GM12878 (cell line): ENCODE measurements at regions not wholly inside any gene's neighbourhood (a gene's known extent, or its start where the extent isn't known, plus 50 kb on each side); places are given as distances from the start of the nearest gene placed in this dataset.

Experiments
- ATAC-seq: fragments of 200-7000 bp; cut with Tn5 transposase; 3 replicates; pipeline ENCODE4 v1.9.1; 2020; ENCODE audit warnings: mild to moderate bottlenecking, moderate library complexity
- BruUV-seq: library from RNA; stranded (reverse); fragments of 400-500 nt; replicated peaks from 2 replicates; lab custom pipeline; 2021; lab: Mats Ljungman, UMichigan
- CTCF ChIA-PET: fragments of 300-600 bp; sonication (Branson Sonifier 250); formaldehyde crosslinking; extraction: SDS; loops from one replicate; lab custom pipeline; 2021; ENCODE audit warnings: inconsistent platforms; lab: Yijun Ruan, JAX
- POLR2A ChIA-PET: fragments of 350-600 bp; formaldehyde crosslinking; extraction: SDS; loops from one replicate; lab custom pipeline; 2021; ENCODE audit warnings: inconsistent platforms; lab: Charles Lee
- RAD21 ChIA-PET: fragments of 300-600 bp; sonication (Branson Sonifier 250); formaldehyde crosslinking; loops from one replicate; lab custom pipeline; 2023; ENCODE audit warnings: antibody characterized with exemption; ENCODE audit not compliant: unreplicated experiment; lab: Charles Lee
- SMC1A ChIA-PET: fragments of 300-600 bp; sonication (Branson Sonifier 250); formaldehyde crosslinking; loops from one replicate; lab custom pipeline; 2023; ENCODE audit not compliant: unreplicated experiment, uncharacterized antibody; lab: Charles Lee
- DNase-seq: peaks from one replicate; pipeline ENCODE4 v3.0.0-alpha.2; 2011; ENCODE audit warnings: low read depth, low spot score
- FAIRE-seq: peaks from 3 replicates; lab custom pipeline; 2011; peaks lifted over from hg19 to GRCh38; lab: Jason Lieb, UNC
- H2AFZ ChIP-seq: 2 replicates; pipeline ENCODE4 v1.6.0; 2011; ENCODE audit warnings: low read depth, low read length, control low read depth; ENCODE audit not compliant: control insufficient read depth
- H3K27ac ChIP-seq: 2 replicates; pipeline ENCODE4 v1.5.1; 2011; ENCODE audit warnings: control low read depth; ENCODE audit not compliant: control insufficient read depth, insufficient read depth
- H3K27me3 ChIP-seq, 2 experiments: replicated peaks in 1 of 2; 2 replicates each; pipeline versions ENCODE4 v1.6.0 to v1.6.1; 2011; ENCODE audit warnings: low read length in 1 of 2; ENCODE audit not compliant: control insufficient read depth in 2 of 2, insufficient read depth in 2 of 2
- H3K36me3 ChIP-seq, 2 experiments: 2 replicates each; pipeline ENCODE4 v1.5.1; 2011; ENCODE audit warnings: low read length in 1 of 2; ENCODE audit not compliant: control insufficient read depth in 2 of 2, insufficient read depth in 2 of 2
- H3K4me1 ChIP-seq: 2 replicates; pipeline ENCODE4 v1.6.1; 2011; ENCODE audit warnings: mild to moderate bottlenecking, low read length, moderate library complexity, mixed read lengths; ENCODE audit not compliant: control insufficient read depth, insufficient read depth
- H3K4me2 ChIP-seq: 2 replicates; pipeline ENCODE4 v1.6.0; 2011; ENCODE audit warnings: control low read depth; ENCODE audit not compliant: control insufficient read depth, insufficient read depth
- H3K4me3 ChIP-seq: fragments of 200-600 bp; sonication (generic); 2 replicates; pipeline ENCODE4 v1.5.1; 2016
- H3K79me2 ChIP-seq: 2 replicates; pipeline ENCODE4 v1.6.0; 2011; ENCODE audit warnings: low read length; ENCODE audit not compliant: control insufficient read depth, insufficient read depth
- H3K9ac ChIP-seq: 2 replicates; pipeline ENCODE4 v1.8.0; 2011; ENCODE audit warnings: low read length, control low read depth, mixed read lengths; ENCODE audit not compliant: control insufficient read depth, insufficient read depth
- H3K9me3 ChIP-seq: replicated peaks from 3 replicates; pipeline ENCODE4 v1.5.1; 2011; ENCODE audit warnings: mild to moderate bottlenecking, low read length; ENCODE audit not compliant: control insufficient read depth, insufficient read depth
- H4K20me1 ChIP-seq: 2 replicates; pipeline ENCODE4 v1.6.0; 2011; ENCODE audit not compliant: control insufficient read depth, insufficient read depth
- CEBPB ChIP-seq, 2 experiments: fragments of 150-350 bp in 1 of 2; IDR thresholded peaks; 2 replicates each; pipeline ENCODE4 v1.6.1; 2012 to 2014; ENCODE audit warnings: low read depth in 2 of 2, low read length in 2 of 2, borderline replicate concordance in 1 of 2, inconsistent platforms in 1 of 2
- KLF5 ChIP-seq: fragments of 450-650 bp; IDR thresholded peaks from 2 replicates; pipeline ENCODE4 v1.6.1; 2014; ENCODE audit warnings: mild to moderate bottlenecking; ENCODE audit not compliant: partially characterized antibody
- NR2C1 ChIP-seq: fragments of 450-650 bp; IDR thresholded peaks from 2 replicates; pipeline ENCODE4 v1.6.1; 2017; ENCODE audit warnings: antibody characterized with exemption, mild to moderate bottlenecking, moderate library complexity
- PBX3 ChIP-seq: IDR thresholded peaks from 2 replicates; pipeline ENCODE4 v1.6.1; 2011; ENCODE audit warnings: mild to moderate bottlenecking, low read depth, low read length, moderate library complexity; ENCODE audit not compliant: insufficient replicate concordance
- POLR2A ChIP-seq: IDR thresholded peaks from 2 replicates; pipeline ENCODE4 v1.6.1; 2011; ENCODE audit warnings: low read depth, mild to moderate bottlenecking, low read length
- RB1 ChIP-seq: fragments of 450-650 bp; formaldehyde crosslinking; IDR thresholded peaks from 2 replicates; pipeline ENCODE4 v1.6.1; 2017; ENCODE audit warnings: mild to moderate bottlenecking, borderline replicate concordance
- STAT1 ChIP-seq: fragments of 450-650 bp; conservative IDR thresholded peaks from 2 replicates; pipeline ENCODE4 v1.6.1; 2014; ENCODE audit warnings: antibody characterized with exemption, mild to moderate bottlenecking
- TBL1XR1 ChIP-seq: IDR thresholded peaks from 2 replicates; pipeline ENCODE4 v1.6.1; 2012; ENCODE audit warnings: low read depth, low read length, improper control_type of control experiment
- ZBTB4 ChIP-seq: fragments of 450-650 bp; formaldehyde crosslinking; IDR thresholded peaks from 2 replicates; pipeline ENCODE4 v1.4.0; 2022; ENCODE audit warnings: mild to moderate bottlenecking, moderate library complexity
- ZNF24 ChIP-seq: fragments of 450-650 bp; IDR thresholded peaks from 2 replicates; pipeline ENCODE4 v1.6.1; 2017; ENCODE audit warnings: antibody characterized with exemption, mild to moderate bottlenecking
- WGBS: methylation state at CpG from one replicate; pipeline ENCODE4 v1.1.6; 2016; ENCODE audit warnings: low lambda C conversion rate; ENCODE audit not compliant: insufficient replicate concordance, insufficient coverage; ENCODE audit errors: missing lambda C conversion rate; 5-methylcytosine and 5-hydroxymethylcytosine counted together
- in situ Hi-C: fragments of 300-500 bp; cut with MboI; formaldehyde crosslinking; loops from 9 replicates; pipeline ENCODE4 v1.14.3; 2018; ENCODE audit warnings: mixed read lengths
- intact Hi-C: fragments of 100-400 bp; cut with micrococcal nuclease; formaldehyde crosslinking; loops from one replicate; pipeline ENCODE4 v1.14.2; 2022; ENCODE audit not compliant: unreplicated experiment
- TF ChIP-seq, protein P1 (sequence below): fragments of 450-650 bp; IDR thresholded peaks from 2 replicates; pipeline ENCODE4 v1.6.1; 2017; ENCODE audit warnings: low read depth, mild to moderate bottlenecking, moderate library complexity
- TF ChIP-seq, protein P2 (sequence below), 3 experiments: IDR thresholded peaks in 2 of 3; conservative IDR thresholded peaks in 1 of 3; 2 replicates each; pipeline ENCODE4 v1.5.1; 2011; ENCODE audit warnings: low read depth in 3 of 3, low read length in 3 of 3, mild to moderate bottlenecking in 3 of 3, control low read depth in 2 of 3, moderate library complexity in 2 of 3, inconsistent platforms in 1 of 3, mixed read lengths in 1 of 3; ENCODE audit not compliant: control insufficient read depth in 2 of 3, insufficient read depth in 1 of 3; ENCODE audit errors: extremely low read depth in 1 of 3
- TF ChIP-seq, protein P3 (sequence below): IDR thresholded peaks from 2 replicates; pipeline ENCODE4 v1.6.1; 2011; ENCODE audit warnings: low read depth, low read length, improper control_type of control experiment, borderline replicate concordance

DNA sequence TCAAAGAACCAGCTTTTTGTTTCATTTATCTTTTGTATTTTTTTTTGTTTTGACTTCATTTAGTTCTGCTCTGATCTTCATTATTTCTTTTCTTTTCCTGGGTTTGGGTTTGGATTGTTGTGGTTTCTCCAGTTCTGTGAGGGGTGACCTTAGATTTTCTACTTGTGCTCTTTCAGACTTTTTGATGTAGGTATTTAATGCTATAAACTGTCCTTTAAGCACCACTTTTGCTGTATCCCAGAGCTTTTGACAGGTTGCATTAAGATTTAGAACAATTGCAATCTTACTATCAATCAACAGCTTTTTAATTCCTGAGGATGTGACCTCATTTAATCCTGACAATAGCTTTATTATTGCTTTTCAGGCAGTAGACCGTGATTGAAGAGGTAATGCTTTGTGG lies 94.3 kb downstream of the ZNF280B start (continued):
- no peak for TF ChIP-seq ZBTB4 (CRISPR knock-in tag)
- TF ChIP-seq POLR2A: no peak

DNA sequence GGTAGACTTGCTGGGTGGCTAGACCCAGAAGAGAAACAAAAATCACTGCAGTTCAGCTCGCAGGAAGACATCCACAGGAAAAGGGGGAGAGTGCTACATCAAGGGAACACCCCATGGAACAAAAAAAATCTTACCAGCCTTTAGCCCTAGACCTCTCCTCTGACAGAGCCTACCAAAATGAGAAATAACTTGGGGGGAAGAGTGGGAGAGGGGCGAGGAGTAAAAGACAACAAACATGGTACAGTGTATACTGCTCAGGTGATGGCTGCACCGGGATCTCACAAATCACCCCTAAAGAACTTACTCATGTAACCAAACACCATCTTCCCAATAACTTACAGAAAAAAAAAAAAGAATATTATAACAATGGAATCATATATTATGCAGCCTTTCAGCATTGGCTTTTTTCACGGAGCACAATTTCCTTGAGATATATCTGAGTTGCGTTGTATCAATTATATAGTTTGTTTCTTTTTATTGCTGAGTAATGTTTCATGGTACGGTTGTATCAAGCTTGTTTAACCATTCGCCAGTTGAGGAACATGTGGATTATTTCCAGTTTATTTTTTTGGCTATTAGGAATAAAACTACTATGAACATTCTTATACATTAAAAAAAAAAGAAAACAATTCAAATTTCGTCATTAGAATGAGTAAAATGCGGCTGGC lies 90.9 kb downstream of the ZNF280B start:
- H3K9ac ChIP-seq: no peak overlapping the region
- ChIA-PET CTCF (no interaction called here), POLR2A (no interaction called here), SMC1A (no interaction called here), RAD21 (no interaction called here)
- BruUV-seq: no TSS peak
- 50% methylated on average over 9 of the region's 9 CpGs for WGBS
- H3K9me3 ChIP-seq: no peaks in the 10 kb centered on the region
- intact Hi-C loops (no loop called here), in situ Hi-C loops (no loop called here)
- H4K20me1 ChIP-seq: no peaks in the 10 kb centered on the region
- H3K27me3 ChIP-seq: no peaks in the 10 kb centered on the region
- H3K79me2 ChIP-seq: no peaks in the 10 kb centered on the region
- DNase-seq (no peak), ATAC-seq (no peak), FAIRE-seq (no peak)
- H2AFZ ChIP-seq: no peak overlapping the region
- H3K4me2 ChIP-seq: no peak overlapping the region
- H3K36me3 ChIP-seq: no peaks in the 10 kb centered on the region
- no peak overlapping the region for H3K4me3 ChIP-seq
- H3K27ac ChIP-seq: no peak overlapping the region
- H3K4me1 ChIP-seq: no peaks in the 10 kb centered on the region
- TF ChIP-seq PBX3 (no peak), TBL1XR1 (no peak), KLF5 (no peak), CEBPB (IDR thresholded peaks at IDR 0.05; ENCODE audit: borderline replicate concordance in 1 of 2, low read depth in 2 of 2, low read length in 2 of 2) (no peak), STAT1 (no peak), RB1 (no peak), ZNF24 (no peak), NR2C1 (no peak)
- TF ChIP-seq, protein P1, sequence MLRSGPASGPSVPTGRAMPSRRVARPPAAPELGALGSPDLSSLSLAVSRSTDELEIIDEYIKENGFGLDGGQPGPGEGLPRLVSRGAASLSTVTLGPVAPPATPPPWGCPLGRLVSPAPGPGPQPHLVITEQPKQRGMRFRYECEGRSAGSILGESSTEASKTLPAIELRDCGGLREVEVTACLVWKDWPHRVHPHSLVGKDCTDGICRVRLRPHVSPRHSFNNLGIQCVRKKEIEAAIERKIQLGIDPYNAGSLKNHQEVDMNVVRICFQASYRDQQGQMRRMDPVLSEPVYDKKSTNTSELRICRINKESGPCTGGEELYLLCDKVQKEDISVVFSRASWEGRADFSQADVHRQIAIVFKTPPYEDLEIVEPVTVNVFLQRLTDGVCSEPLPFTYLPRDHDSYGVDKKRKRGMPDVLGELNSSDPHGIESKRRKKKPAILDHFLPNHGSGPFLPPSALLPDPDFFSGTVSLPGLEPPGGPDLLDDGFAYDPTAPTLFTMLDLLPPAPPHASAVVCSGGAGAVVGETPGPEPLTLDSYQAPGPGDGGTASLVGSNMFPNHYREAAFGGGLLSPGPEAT: no peak
- TF ChIP-seq, protein P2, sequence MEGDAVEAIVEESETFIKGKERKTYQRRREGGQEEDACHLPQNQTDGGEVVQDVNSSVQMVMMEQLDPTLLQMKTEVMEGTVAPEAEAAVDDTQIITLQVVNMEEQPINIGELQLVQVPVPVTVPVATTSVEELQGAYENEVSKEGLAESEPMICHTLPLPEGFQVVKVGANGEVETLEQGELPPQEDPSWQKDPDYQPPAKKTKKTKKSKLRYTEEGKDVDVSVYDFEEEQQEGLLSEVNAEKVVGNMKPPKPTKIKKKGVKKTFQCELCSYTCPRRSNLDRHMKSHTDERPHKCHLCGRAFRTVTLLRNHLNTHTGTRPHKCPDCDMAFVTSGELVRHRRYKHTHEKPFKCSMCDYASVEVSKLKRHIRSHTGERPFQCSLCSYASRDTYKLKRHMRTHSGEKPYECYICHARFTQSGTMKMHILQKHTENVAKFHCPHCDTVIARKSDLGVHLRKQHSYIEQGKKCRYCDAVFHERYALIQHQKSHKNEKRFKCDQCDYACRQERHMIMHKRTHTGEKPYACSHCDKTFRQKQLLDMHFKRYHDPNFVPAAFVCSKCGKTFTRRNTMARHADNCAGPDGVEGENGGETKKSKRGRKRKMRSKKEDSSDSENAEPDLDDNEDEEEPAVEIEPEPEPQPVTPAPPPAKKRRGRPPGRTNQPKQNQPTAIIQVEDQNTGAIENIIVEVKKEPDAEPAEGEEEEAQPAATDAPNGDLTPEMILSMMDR (IDR thresholded peaks at IDR 0.05 in 2 of 3, conservative IDR thresholded peaks at IDR 0.05 in 1 of 3; ENCODE audit: control insufficient read depth in 2 of 3, extremely low read depth in 1 of 3, insufficient read depth in 1 of 3, low read depth in 3 of 3, low read length in 3 of 3): no peak
- TF ChIP-seq, protein P3, sequence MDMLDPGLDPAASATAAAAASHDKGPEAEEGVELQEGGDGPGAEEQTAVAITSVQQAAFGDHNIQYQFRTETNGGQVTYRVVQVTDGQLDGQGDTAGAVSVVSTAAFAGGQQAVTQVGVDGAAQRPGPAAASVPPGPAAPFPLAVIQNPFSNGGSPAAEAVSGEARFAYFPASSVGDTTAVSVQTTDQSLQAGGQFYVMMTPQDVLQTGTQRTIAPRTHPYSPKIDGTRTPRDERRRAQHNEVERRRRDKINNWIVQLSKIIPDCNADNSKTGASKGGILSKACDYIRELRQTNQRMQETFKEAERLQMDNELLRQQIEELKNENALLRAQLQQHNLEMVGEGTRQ: no peak
